SJCRH30 (cell line): ENCODE measurements at regions not wholly inside any gene's neighbourhood (a gene's known extent, or its start where the extent isn't known, plus 50 kb on each side); places are given as distances from the start of the nearest gene placed in this dataset.

Experiments used
- DNase-seq, 2 experiments: peaks; one replicate each; pipeline ENCODE4 v3.0.0-alpha.2; 2015 to 2020
- H3K27ac ChIP-seq: fragments of 250-450 bp; sonication (Bioruptor Pico); 2 replicates; pipeline ENCODE4 v1.5.1; 2020; ENCODE audit warnings: mild to moderate bottlenecking, moderate library complexity
- H3K27me3 ChIP-seq: fragments of 250-450 bp; sonication (Bioruptor Pico); 2 replicates; pipeline ENCODE4 v1.5.1; 2020; ENCODE audit warnings: mild to moderate bottlenecking, moderate library complexity
- H3K36me3 ChIP-seq: fragments of 250-450 bp; sonication (Bioruptor Pico); 2 replicates; pipeline ENCODE4 v1.5.1; 2020; ENCODE audit warnings: mild to moderate bottlenecking, moderate library complexity
- H3K4me1 ChIP-seq: fragments of 250-450 bp; sonication (Bioruptor Pico); 2 replicates; pipeline ENCODE4 v1.5.1; 2020; ENCODE audit warnings: mild to moderate bottlenecking, moderate library complexity
- H3K4me3 ChIP-seq: fragments of 250-450 bp; sonication (Bioruptor Pico); 2 replicates; pipeline ENCODE4 v1.5.1; 2020; ENCODE audit warnings: mild to moderate bottlenecking, moderate library complexity
- H3K9me3 ChIP-seq: fragments of 250-450 bp; sonication (Bioruptor Pico); replicated peaks from 2 replicates; pipeline ENCODE4 v1.5.1; 2020; ENCODE audit warnings: mild to moderate bottlenecking, moderate library complexity

DNA sequence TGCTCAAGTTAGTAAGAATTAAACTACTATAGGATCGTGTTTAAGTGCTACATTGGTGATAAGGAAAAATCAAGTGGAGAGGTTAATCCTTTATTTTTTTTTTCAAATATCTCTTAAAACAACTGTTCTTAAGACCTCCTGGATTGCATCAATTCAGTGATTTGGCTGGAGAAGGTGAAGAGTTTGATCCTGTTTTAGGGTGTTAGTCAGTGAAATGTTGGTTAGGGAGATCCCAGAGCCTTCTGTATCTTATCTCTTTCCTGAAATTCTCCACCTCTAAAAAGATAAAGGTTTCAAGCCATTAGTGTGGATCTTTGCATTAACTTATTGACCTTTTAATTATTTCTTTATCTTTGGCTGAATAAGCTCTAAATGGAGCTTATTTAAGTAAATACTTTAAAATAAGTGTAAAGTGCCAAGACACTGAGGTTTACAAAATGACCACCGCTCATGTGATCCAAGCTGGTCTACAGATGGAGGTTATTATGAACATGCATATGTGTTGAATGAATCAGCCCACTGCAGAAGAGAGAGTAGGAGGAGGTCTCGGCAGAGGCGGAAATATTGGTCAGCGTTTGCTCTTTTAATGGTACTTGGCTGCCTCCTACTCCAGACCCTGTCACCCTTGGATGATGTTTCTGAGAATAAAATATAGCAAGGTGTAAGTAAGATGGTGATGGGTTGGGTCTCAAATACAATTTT is 51.8 kb upstream of the BMPER start:
- no peaks in the 10 kb centered on the region for H3K36me3 ChIP-seq
- H3K4me1 ChIP-seq, result peaks cover 2% of the 10 kb centered on the region; the same call in 1 of the 2 replicates
- no peak overlapping the region for H3K4me3 ChIP-seq
- H3K27me3 ChIP-seq, result no peaks in the 10 kb centered on the region
- no peaks in the 10 kb centered on the region for H3K9me3 ChIP-seq
- no peak overlapping the region for H3K27ac ChIP-seq
- DNase-seq, result no peak

DNA sequence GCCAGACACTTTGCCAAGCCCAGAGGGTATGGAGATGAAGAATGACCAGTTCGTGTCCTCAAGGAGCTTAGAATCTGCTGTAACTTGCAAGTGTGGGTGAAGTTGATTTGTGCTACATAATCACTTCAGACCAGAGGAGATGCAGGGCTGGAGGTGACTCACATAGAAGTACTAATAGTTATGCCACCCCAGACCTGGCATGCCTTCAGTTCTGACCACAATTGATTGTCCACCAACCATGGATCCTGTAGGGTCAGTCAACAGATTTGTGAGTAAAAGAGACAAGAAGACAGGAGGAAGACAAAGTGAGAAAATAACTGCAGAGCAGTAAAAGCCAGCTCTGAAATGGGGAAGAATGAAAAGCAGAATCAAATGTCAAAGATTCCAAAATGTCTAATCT is 51.2 kb upstream of the BMPER start:
- no peak for DNase-seq
- Histone ChIP-seq H3K27me3 (no peaks in the 10 kb centered on the region), H3K27ac (no peak overlapping the region), H3K4me3 (no peak overlapping the region), H3K9me3 (no peaks in the 10 kb centered on the region), H3K36me3 (no peaks in the 10 kb centered on the region), H3K4me1 (no peaks in the 10 kb centered on the region)

DNA sequence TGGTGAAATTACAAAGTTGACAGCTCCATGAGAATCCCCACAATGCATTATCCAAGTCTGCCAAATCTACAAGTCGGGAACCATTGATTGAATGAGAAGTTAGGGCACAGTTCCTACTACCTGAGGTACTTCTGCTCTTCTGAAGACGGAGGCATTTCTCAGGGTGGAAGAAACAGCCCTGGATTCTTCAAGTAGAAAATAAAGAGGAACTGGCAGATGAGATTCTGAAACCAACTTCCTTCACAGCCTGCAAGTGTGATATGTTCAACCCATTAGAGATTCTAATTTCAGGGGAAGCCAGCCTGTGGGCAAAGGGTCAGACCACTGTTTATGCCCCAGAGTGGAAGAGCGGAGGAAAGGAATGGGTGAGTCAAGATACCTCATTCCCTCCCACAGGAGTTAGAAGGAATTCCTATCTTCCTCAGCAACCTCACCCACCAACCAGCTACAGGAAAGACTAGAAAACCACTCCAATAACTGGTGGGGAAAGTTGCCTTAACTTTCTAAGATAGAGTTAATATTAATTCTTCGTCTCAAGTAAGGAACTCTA is 50.5 kb upstream of the BMPER start:
- no peaks in the 10 kb centered on the region for H3K27me3 ChIP-seq
- no peak overlapping the region for H3K27ac ChIP-seq
- H3K4me1 ChIP-seq, result no peaks in the 10 kb centered on the region
- no peaks in the 10 kb centered on the region for H3K36me3 ChIP-seq
- no peak overlapping the region for H3K4me3 ChIP-seq
- peaks cover 2% of the 10 kb centered on the region; the same call in 1 of the 2 replicates for H3K9me3 ChIP-seq
- no peak for DNase-seq
